ENCODE measurements at regions not wholly inside any gene's neighbourhood (a gene's known extent, or its start where the extent isn't known, plus 50 kb on each side); places are given as distances from the start of the nearest gene placed in this dataset.

GRCh38 chr14:83568141-83568540, 1961.8 kb upstream of the FLRT2 start:
- DNase-seq (no peak), ATAC-seq (ENCODE audit: insufficient read depth, low read depth) (no peak)
- Histone ChIP-seq H3K4me2 (ENCODE audit: insufficient read depth, low read length) (no peak overlapping the region), H3K9ac (ENCODE audit: low read depth, low read length) (no peak overlapping the region), H3K4me1 (ENCODE audit: insufficient read depth, low read length) (no peaks in the 10 kb centered on the region), H3K9me3 (ENCODE audit: insufficient read depth, low read length, severe bottlenecking) (no peaks in the 10 kb centered on the region), H3K4me3 (ENCODE audit: low read depth in 1 of 2, low read length in 2 of 2) (no peak overlapping the region), H4K20me1 (ENCODE audit: insufficient read depth, low read length) (no peaks in the 10 kb centered on the region), H3K27ac (ENCODE audit: low read length) (no peak overlapping the region), H3K36me3 (ENCODE audit: insufficient read depth, low read length) (no peaks in the 10 kb centered on the region), H2AFZ (ENCODE audit: low read depth, low read length) (no peak overlapping the region), H3K79me2 (ENCODE audit: insufficient read depth, low read length) (no peaks in the 10 kb centered on the region), H3K27me3 (ENCODE audit: insufficient read depth, low read length, poor library complexity) (no peaks in the 10 kb centered on the region)
- TF ChIP-seq EZH2 (IDR thresholded peaks at IDR 0.05; ENCODE audit: borderline replicate concordance, low read depth, low read length, severe bottlenecking), result no peak
- TF ChIP-seq, protein P1, sequence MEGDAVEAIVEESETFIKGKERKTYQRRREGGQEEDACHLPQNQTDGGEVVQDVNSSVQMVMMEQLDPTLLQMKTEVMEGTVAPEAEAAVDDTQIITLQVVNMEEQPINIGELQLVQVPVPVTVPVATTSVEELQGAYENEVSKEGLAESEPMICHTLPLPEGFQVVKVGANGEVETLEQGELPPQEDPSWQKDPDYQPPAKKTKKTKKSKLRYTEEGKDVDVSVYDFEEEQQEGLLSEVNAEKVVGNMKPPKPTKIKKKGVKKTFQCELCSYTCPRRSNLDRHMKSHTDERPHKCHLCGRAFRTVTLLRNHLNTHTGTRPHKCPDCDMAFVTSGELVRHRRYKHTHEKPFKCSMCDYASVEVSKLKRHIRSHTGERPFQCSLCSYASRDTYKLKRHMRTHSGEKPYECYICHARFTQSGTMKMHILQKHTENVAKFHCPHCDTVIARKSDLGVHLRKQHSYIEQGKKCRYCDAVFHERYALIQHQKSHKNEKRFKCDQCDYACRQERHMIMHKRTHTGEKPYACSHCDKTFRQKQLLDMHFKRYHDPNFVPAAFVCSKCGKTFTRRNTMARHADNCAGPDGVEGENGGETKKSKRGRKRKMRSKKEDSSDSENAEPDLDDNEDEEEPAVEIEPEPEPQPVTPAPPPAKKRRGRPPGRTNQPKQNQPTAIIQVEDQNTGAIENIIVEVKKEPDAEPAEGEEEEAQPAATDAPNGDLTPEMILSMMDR (IDR thresholded peaks at IDR 0.05; ENCODE audit: borderline replicate concordance, extremely low read depth, low read length, poor library complexity, severe bottlenecking), result no peak

GRCh38 chr14:83575301-83575700, 1954.6 kb upstream of the FLRT2 start:
- Histone ChIP-seq H2AFZ (ENCODE audit: low read depth, low read length) (no peak overlapping the region), H3K27me3 (ENCODE audit: insufficient read depth, low read length, poor library complexity) (no peaks in the 10 kb centered on the region), H3K4me2 (ENCODE audit: insufficient read depth, low read length) (no peak overlapping the region), H3K9me3 (ENCODE audit: insufficient read depth, low read length, severe bottlenecking) (no peaks in the 10 kb centered on the region), H3K9ac (ENCODE audit: low read depth, low read length) (no peak overlapping the region), H3K4me1 (ENCODE audit: insufficient read depth, low read length) (no peaks in the 10 kb centered on the region), H3K79me2 (ENCODE audit: insufficient read depth, low read length) (no peaks in the 10 kb centered on the region), H4K20me1 (ENCODE audit: insufficient read depth, low read length) (no peaks in the 10 kb centered on the region), H3K36me3 (ENCODE audit: insufficient read depth, low read length) (no peaks in the 10 kb centered on the region), H3K4me3 (ENCODE audit: low read depth in 1 of 2, low read length in 2 of 2) (no peak overlapping the region), H3K27ac (ENCODE audit: low read length) (no peak overlapping the region)
- ATAC-seq (ENCODE audit: insufficient read depth, low read depth) (no peak), DNase-seq (no peak)
- no peak for TF ChIP-seq EZH2 (IDR thresholded peaks at IDR 0.05; ENCODE audit: borderline replicate concordance, low read depth, low read length, severe bottlenecking)
- TF ChIP-seq, protein P1 (IDR thresholded peaks at IDR 0.05; ENCODE audit: borderline replicate concordance, extremely low read depth, low read length, poor library complexity, severe bottlenecking), result no peak

- Histone ChIP-seq H3K9ac (ENCODE audit: low read depth, low read length) (no peak overlapping the region), H2AFZ (ENCODE audit: low read depth, low read length) (no peak overlapping the region), H3K4me3 (ENCODE audit: low read depth in 1 of 2, low read length in 2 of 2) (no peak overlapping the region), H3K36me3 (ENCODE audit: insufficient read depth, low read length) (no peaks in the 10 kb centered on the region), H3K9me3 (ENCODE audit: insufficient read depth, low read length, severe bottlenecking) (peaks cover 4% of the 10 kb centered on the region), H3K4me1 (ENCODE audit: insufficient read depth, low read length) (no peaks in the 10 kb centered on the region), H3K27ac (ENCODE audit: low read length) (no peak overlapping the region), H3K27me3 (ENCODE audit: insufficient read depth, low read length, poor library complexity) (no peaks in the 10 kb centered on the region), H3K79me2 (ENCODE audit: insufficient read depth, low read length) (no peaks in the 10 kb centered on the region), H3K4me2 (ENCODE audit: insufficient read depth, low read length) (no peak overlapping the region), H4K20me1 (ENCODE audit: insufficient read depth, low read length) (no peaks in the 10 kb centered on the region)
- DNase-seq, result no peak
- ATAC-seq (ENCODE audit: insufficient read depth, low read depth), result no peak
- TF ChIP-seq, protein P1 (IDR thresholded peaks at IDR 0.05; ENCODE audit: borderline replicate concordance, extremely low read depth, low read length, poor library complexity, severe bottlenecking), result no peak
- TF ChIP-seq EZH2 (IDR thresholded peaks at IDR 0.05; ENCODE audit: borderline replicate concordance, low read depth, low read length, severe bottlenecking), result no peak
Observed at GRCh38 chr14:83583201-83583600, 1946.7 kb upstream of the FLRT2 start.

DNA sequence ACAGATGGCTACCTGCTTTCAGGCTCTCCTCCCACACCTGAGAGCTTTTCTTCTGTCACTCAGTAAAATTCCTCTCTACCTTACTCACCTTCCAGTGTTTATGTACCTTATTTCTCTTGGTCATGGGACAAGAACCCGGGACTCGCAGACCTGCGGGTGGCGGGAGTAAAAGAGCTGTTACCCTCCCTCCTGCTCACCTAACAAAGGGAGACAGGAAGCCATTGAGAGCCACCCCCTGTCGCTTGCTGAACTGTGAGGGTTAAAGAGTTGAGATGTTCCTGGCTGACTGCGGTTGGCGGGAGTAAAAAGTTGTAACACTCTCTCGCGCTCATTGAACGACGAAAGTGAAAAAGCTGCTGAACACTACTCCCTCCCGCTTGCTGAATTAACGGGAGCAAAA, 1935.1 kb upstream of the FLRT2 start:
- H4K20me1 ChIP-seq (ENCODE audit: insufficient read depth, low read length), result no peaks in the 10 kb centered on the region
- H3K4me3 ChIP-seq (ENCODE audit: low read depth in 1 of 2, low read length in 2 of 2), result no peak overlapping the region
- no peak overlapping the region for H3K27ac ChIP-seq (ENCODE audit: low read length)
- no peak overlapping the region for H2AFZ ChIP-seq (ENCODE audit: low read depth, low read length)
- DNase-seq (no peak), ATAC-seq (ENCODE audit: insufficient read depth, low read depth) (no peak)
- H3K79me2 ChIP-seq (ENCODE audit: insufficient read depth, low read length), result no peaks in the 10 kb centered on the region
- no peak overlapping the region for H3K9ac ChIP-seq (ENCODE audit: low read depth, low read length)
- TF ChIP-seq, protein P1 (IDR thresholded peaks at IDR 0.05; ENCODE audit: borderline replicate concordance, extremely low read depth, low read length, poor library complexity, severe bottlenecking), result no peak
- no peak for TF ChIP-seq EZH2 (IDR thresholded peaks at IDR 0.05; ENCODE audit: borderline replicate concordance, low read depth, low read length, severe bottlenecking)
- no peaks in the 10 kb centered on the region for H3K27me3 ChIP-seq (ENCODE audit: insufficient read depth, low read length, poor library complexity)
- no peaks in the 10 kb centered on the region for H3K4me1 ChIP-seq (ENCODE audit: insufficient read depth, low read length)
- H3K4me2 ChIP-seq (ENCODE audit: insufficient read depth, low read length), result no peak overlapping the region
- H3K9me3 ChIP-seq (ENCODE audit: insufficient read depth, low read length, severe bottlenecking), result no peaks in the 10 kb centered on the region
- H3K36me3 ChIP-seq (ENCODE audit: insufficient read depth, low read length), result no peaks in the 10 kb centered on the region

Measured in DND-41 (cell line).